ENCODE measurements at regions not wholly inside any gene's neighbourhood (a gene's known extent, or its start where the extent isn't known, plus 50 kb on each side); places are given as distances from the start of the nearest gene placed in this dataset.

GRCh38 chr6:14849185-14849584, 396.7 kb upstream of the JARID2 start:
- peaks cover 14% of the 10 kb centered on the region for H3K4me1 ChIP-seq (ENCODE audit: control insufficient read depth, insufficient read depth, low read length)
- no peaks in the 10 kb centered on the region for H3K36me3 ChIP-seq (ENCODE audit: control insufficient read depth, insufficient read depth, low read length)
- H3K9me3 ChIP-seq (ENCODE audit: control insufficient read depth, low read length) = no peaks in the 10 kb centered on the region
- no peaks in the 10 kb centered on the region for H3K27me3 ChIP-seq (ENCODE audit: control insufficient read depth, insufficient read depth, low read length, poor library complexity, severe bottlenecking)
- H3K4me3 ChIP-seq (ENCODE audit: insufficient read depth, low read depth, low read length) = no peak overlapping the region
- H3K27ac ChIP-seq (ENCODE audit: insufficient read depth, low read depth, low read length, poor library complexity, severe bottlenecking) = no peak overlapping the region

DNA sequence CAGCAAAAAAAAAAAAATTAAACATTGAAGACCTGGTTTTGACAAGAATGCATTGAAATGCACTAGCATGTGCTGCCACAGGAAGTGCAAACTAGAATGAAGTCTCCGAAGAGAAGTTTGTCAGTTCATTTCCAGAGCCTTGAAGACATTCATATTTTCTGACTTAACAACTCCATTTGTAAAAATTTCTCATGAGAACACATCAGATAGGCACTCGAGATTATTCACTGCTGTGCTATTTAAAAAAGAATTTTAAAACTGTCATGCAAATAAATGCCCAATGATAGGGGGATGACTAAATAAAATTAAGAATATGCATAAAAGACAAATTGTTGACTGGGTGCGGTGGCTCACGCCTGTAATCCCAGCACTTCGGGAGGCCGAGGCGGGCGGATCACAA, 394.6 kb upstream of the JARID2 start:
- peaks cover 14% of the 10 kb centered on the region for H3K4me1 ChIP-seq (ENCODE audit: control insufficient read depth, insufficient read depth, low read length)
- 91 to 96% methylated on average over 6 to 8 of the region's 8 CpGs for WGBS, 2 experiments
- H3K36me3 ChIP-seq (ENCODE audit: control insufficient read depth, insufficient read depth, low read length) = no peaks in the 10 kb centered on the region
- H3K27me3 ChIP-seq (ENCODE audit: control insufficient read depth, insufficient read depth, low read length, poor library complexity, severe bottlenecking) = no peaks in the 10 kb centered on the region
- H3K9me3 ChIP-seq (ENCODE audit: control insufficient read depth, low read length) = no peaks in the 10 kb centered on the region
- no peak overlapping the region for H3K4me3 ChIP-seq (ENCODE audit: insufficient read depth, low read depth, low read length)
- H3K27ac ChIP-seq (ENCODE audit: insufficient read depth, low read depth, low read length, poor library complexity, severe bottlenecking) = no peak overlapping the region

DNA sequence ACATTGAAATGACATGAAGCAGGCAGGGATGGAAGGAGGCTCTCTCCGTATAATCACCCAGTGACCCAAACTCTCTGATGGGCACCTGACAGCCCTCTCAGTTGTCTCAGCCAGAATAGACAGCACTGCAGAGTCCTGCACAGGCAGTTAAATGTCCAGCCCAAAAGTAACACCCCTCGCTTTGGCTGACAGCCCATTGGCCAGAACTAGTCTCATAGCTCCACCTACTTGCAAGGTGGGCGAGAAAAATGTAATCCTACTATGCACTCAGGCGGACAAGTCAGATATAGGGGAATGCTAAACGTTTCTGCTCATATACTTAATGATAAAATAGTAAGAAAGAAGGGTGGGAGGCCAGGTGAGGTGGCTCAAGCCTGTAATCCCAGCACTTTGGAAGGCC, 393.5 kb upstream of the JARID2 start:
- Histone ChIP-seq H3K4me3 (ENCODE audit: insufficient read depth, low read depth, low read length) (no peak overlapping the region), H3K4me1 (ENCODE audit: control insufficient read depth, insufficient read depth, low read length) (peaks cover 14% of the 10 kb centered on the region), H3K36me3 (ENCODE audit: control insufficient read depth, insufficient read depth, low read length) (no peaks in the 10 kb centered on the region), H3K27me3 (ENCODE audit: control insufficient read depth, insufficient read depth, low read length, poor library complexity, severe bottlenecking) (no peaks in the 10 kb centered on the region), H3K27ac (ENCODE audit: insufficient read depth, low read depth, low read length, poor library complexity, severe bottlenecking) (no peak overlapping the region), H3K9me3 (ENCODE audit: control insufficient read depth, low read length) (no peaks in the 10 kb centered on the region)
- WGBS, 2 experiments = 93 to 97% methylated on average over 5 of the region's 5 CpGs

- no peaks in the 10 kb centered on the region for H3K27me3 ChIP-seq (ENCODE audit: control insufficient read depth, insufficient read depth, low read length, poor library complexity, severe bottlenecking)
- no peaks in the 10 kb centered on the region for H3K9me3 ChIP-seq (ENCODE audit: control insufficient read depth, low read length)
- no peak overlapping the region for H3K4me3 ChIP-seq (ENCODE audit: insufficient read depth, low read depth, low read length)
- 94% methylated on average over 7 of the region's 7 CpGs for WGBS, 2 experiments
- no peak overlapping the region for H3K27ac ChIP-seq (ENCODE audit: insufficient read depth, low read depth, low read length, poor library complexity, severe bottlenecking)
- no peaks in the 10 kb centered on the region for H3K4me1 ChIP-seq (ENCODE audit: control insufficient read depth, insufficient read depth, low read length)
- H3K36me3 ChIP-seq (ENCODE audit: control insufficient read depth, insufficient read depth, low read length) = no peaks in the 10 kb centered on the region
Observed at GRCh38 chr6:14856177-14856576, 389.7 kb upstream of the JARID2 start.

- Histone ChIP-seq H3K27me3 (ENCODE audit: control insufficient read depth, insufficient read depth, low read length, poor library complexity, severe bottlenecking) (no peaks in the 10 kb centered on the region), H3K27ac (ENCODE audit: insufficient read depth, low read depth, low read length, poor library complexity, severe bottlenecking) (no peak overlapping the region), H3K36me3 (ENCODE audit: control insufficient read depth, insufficient read depth, low read length) (no peaks in the 10 kb centered on the region), H3K4me3 (ENCODE audit: insufficient read depth, low read depth, low read length) (no peak overlapping the region), H3K4me1 (ENCODE audit: control insufficient read depth, insufficient read depth, low read length) (peaks cover 3% of the 10 kb centered on the region), H3K9me3 (ENCODE audit: control insufficient read depth, low read length) (no peaks in the 10 kb centered on the region)
- 89 to 90% methylated on average over 9 of the region's 9 CpGs for WGBS, 2 experiments
Observed at GRCh38 chr6:14857001-14857400, 388.9 kb upstream of the JARID2 start.

GRCh38 chr6:14857501-14857900, 388.4 kb upstream of the JARID2 start:
- H3K4me1 ChIP-seq (ENCODE audit: control insufficient read depth, insufficient read depth, low read length) = peaks cover 3% of the 10 kb centered on the region
- no peaks in the 10 kb centered on the region for H3K36me3 ChIP-seq (ENCODE audit: control insufficient read depth, insufficient read depth, low read length)
- WGBS, 2 experiments = 86 to 92% methylated on average over 13 to 16 of the region's 16 CpGs
- no peaks in the 10 kb centered on the region for H3K27me3 ChIP-seq (ENCODE audit: control insufficient read depth, insufficient read depth, low read length, poor library complexity, severe bottlenecking)
- H3K27ac ChIP-seq (ENCODE audit: insufficient read depth, low read depth, low read length, poor library complexity, severe bottlenecking) = no peak overlapping the region
- no peaks in the 10 kb centered on the region for H3K9me3 ChIP-seq (ENCODE audit: control insufficient read depth, low read length)
- H3K4me3 ChIP-seq (ENCODE audit: insufficient read depth, low read depth, low read length) = no peak overlapping the region

GRCh38 chr6:14858808-14859207, 387.1 kb upstream of the JARID2 start:
- Histone ChIP-seq H3K4me3 (ENCODE audit: insufficient read depth, low read depth, low read length) (no peak overlapping the region), H3K9me3 (ENCODE audit: control insufficient read depth, low read length) (no peaks in the 10 kb centered on the region), H3K27me3 (ENCODE audit: control insufficient read depth, insufficient read depth, low read length, poor library complexity, severe bottlenecking) (no peaks in the 10 kb centered on the region), H3K27ac (ENCODE audit: insufficient read depth, low read depth, low read length, poor library complexity, severe bottlenecking) (no peak overlapping the region), H3K4me1 (ENCODE audit: control insufficient read depth, insufficient read depth, low read length) (peaks cover 3% of the 10 kb centered on the region), H3K36me3 (ENCODE audit: control insufficient read depth, insufficient read depth, low read length) (no peaks in the 10 kb centered on the region)
- WGBS, 2 experiments = 89 to 99% methylated on average over 3 to 4 of the region's 4 CpGs

GRCh38 chr6:14860774-14861173, 385.1 kb upstream of the JARID2 start:
- Histone ChIP-seq H3K36me3 (ENCODE audit: control insufficient read depth, insufficient read depth, low read length) (no peaks in the 10 kb centered on the region), H3K4me1 (ENCODE audit: control insufficient read depth, insufficient read depth, low read length) (peaks cover 9% of the 10 kb centered on the region), H3K4me3 (ENCODE audit: insufficient read depth, low read depth, low read length) (no peak overlapping the region), H3K9me3 (ENCODE audit: control insufficient read depth, low read length) (no peaks in the 10 kb centered on the region), H3K27ac (ENCODE audit: insufficient read depth, low read depth, low read length, poor library complexity, severe bottlenecking) (no peak overlapping the region), H3K27me3 (ENCODE audit: control insufficient read depth, insufficient read depth, low read length, poor library complexity, severe bottlenecking) (no peaks in the 10 kb centered on the region)
- WGBS, 2 experiments = 89 to 100% methylated on average over 1 of the region's 2 CpGs

GRCh38 chr6:14861491-14861943, 384.4 kb upstream of the JARID2 start:
- no peak overlapping the region for H3K27ac ChIP-seq (ENCODE audit: insufficient read depth, low read depth, low read length, poor library complexity, severe bottlenecking)
- no peak overlapping the region for H3K4me3 ChIP-seq (ENCODE audit: insufficient read depth, low read depth, low read length)
- 40% methylated on average over 4 of the region's 4 CpGs for WGBS, 2 experiments
- H3K9me3 ChIP-seq (ENCODE audit: control insufficient read depth, low read length) = no peaks in the 10 kb centered on the region
- no peaks in the 10 kb centered on the region for H3K27me3 ChIP-seq (ENCODE audit: control insufficient read depth, insufficient read depth, low read length, poor library complexity, severe bottlenecking)
- H3K36me3 ChIP-seq (ENCODE audit: control insufficient read depth, insufficient read depth, low read length) = no peaks in the 10 kb centered on the region
- H3K4me1 ChIP-seq (ENCODE audit: control insufficient read depth, insufficient read depth, low read length) = peaks cover 9% of the 10 kb centered on the region

- Histone ChIP-seq H3K4me1 (ENCODE audit: control insufficient read depth, insufficient read depth, low read length) (peaks cover 9% of the 10 kb centered on the region), H3K27me3 (ENCODE audit: control insufficient read depth, insufficient read depth, low read length, poor library complexity, severe bottlenecking) (no peaks in the 10 kb centered on the region), H3K4me3 (ENCODE audit: insufficient read depth, low read depth, low read length) (no peak overlapping the region), H3K36me3 (ENCODE audit: control insufficient read depth, insufficient read depth, low read length) (no peaks in the 10 kb centered on the region), H3K9me3 (ENCODE audit: control insufficient read depth, low read length) (no peaks in the 10 kb centered on the region), H3K27ac (ENCODE audit: insufficient read depth, low read depth, low read length, poor library complexity, severe bottlenecking) (no peak overlapping the region)
- WGBS, 2 experiments = 92 to 95% methylated on average over 3 of the region's 3 CpGs
Observed at GRCh38 chr6:14862845-14863244, 383.0 kb upstream of the JARID2 start.
